PC-3 (cell line): ENCODE measurements at regions not wholly inside any gene's neighbourhood (a gene's known extent, or its start where the extent isn't known, plus 50 kb on each side); places are given as distances from the start of the nearest gene placed in this dataset.

ENCODE experiments used
- ATAC-seq: fragments of 200-7000 bp; cut with Tn5 transposase; 2 replicates; pipeline ENCODE4 v1.9.1; 2020; ENCODE audit warnings: mild to moderate bottlenecking, moderate library complexity
- BruUV-seq: library from RNA; stranded (reverse); fragments of 400-500 nt; replicated peaks from 2 replicates; lab custom pipeline; 2021; lab: Mats Ljungman, UMichigan
- CTCF ChIA-PET: fragments of 300-600 bp; sonication (Branson Sonifier 250); formaldehyde crosslinking; loops from one replicate; lab custom pipeline; 2022; ENCODE audit warnings: antibody characterized with exemption; lab: Charles Lee
- POLR2A ChIA-PET: fragments of 300-600 bp; sonication (Branson Sonifier 250); formaldehyde crosslinking; loops from one replicate; lab custom pipeline; 2022; ENCODE audit warnings: antibody characterized with exemption; ENCODE audit not compliant: unreplicated experiment; lab: Charles Lee
- DNase-seq: peaks from one replicate; pipeline ENCODE4 v3.0.0-alpha.2; 2015
- H2AFZ ChIP-seq: fragments of 300-600 bp; sonication (generic); 2 replicates; pipeline ENCODE4 v1.6.0; 2016; ENCODE audit warnings: antibody characterized with exemption, low read length
- H3F3A ChIP-seq: fragments of 300-600 bp; sonication (generic); one replicate; pipeline ENCODE4 v1.6.0; 2017; ENCODE audit warnings: antibody characterized with exemption, low read length, control low read depth, mild to moderate bottlenecking; ENCODE audit not compliant: unreplicated experiment
- H3K27ac ChIP-seq: fragments of 300-600 bp; sonication (generic); 2 replicates; pipeline ENCODE4 v1.5.1; 2016; ENCODE audit warnings: mild to moderate bottlenecking, low read length
- H3K27me3 ChIP-seq: fragments of 300-600 bp; sonication (generic); 2 replicates; pipeline ENCODE4 v1.6.1; 2016; ENCODE audit warnings: low read length, mixed read lengths
- H3K36me3 ChIP-seq: fragments of 300-600 bp; sonication (generic); 2 replicates; pipeline ENCODE4 v1.6.1; 2016; ENCODE audit warnings: low read depth, mixed run types, low read length, mixed read lengths
- H3K4me1 ChIP-seq: fragments of 300-600 bp; sonication (generic); 2 replicates; pipeline ENCODE4 v1.5.1; 2016; ENCODE audit warnings: low read length; ENCODE audit not compliant: insufficient read depth
- H3K4me2 ChIP-seq: fragments of 300-600 bp; sonication (generic); 2 replicates; pipeline ENCODE4 v1.6.0; 2016; ENCODE audit warnings: low read length
- H3K4me3 ChIP-seq: fragments of 300-600 bp; sonication (generic); 2 replicates; pipeline ENCODE4 v1.5.1; 2016; ENCODE audit warnings: mild to moderate bottlenecking, low read length, mixed read lengths
- H3K79me2 ChIP-seq: fragments of 300-600 bp; sonication (generic); 2 replicates; pipeline ENCODE4 v1.6.1; 2017; ENCODE audit warnings: low read length, mixed read lengths
- H3K9ac ChIP-seq: fragments of 300-600 bp; sonication (generic); 2 replicates; pipeline ENCODE4 v1.6.0; 2016; ENCODE audit warnings: mild to moderate bottlenecking, low read length
- H3K9me2 ChIP-seq: fragments of 300-600 bp; sonication (generic); replicated peaks from 2 replicates; pipeline ENCODE4 v1.6.1; 2016; ENCODE audit warnings: mixed run types, low read length, mixed read lengths
- H3K9me3 ChIP-seq: fragments of 300-600 bp; sonication (generic); 2 replicates; pipeline ENCODE4 v1.6.1; 2016; ENCODE audit warnings: low read length, mixed read lengths
- H4K20me1 ChIP-seq: fragments of 300-600 bp; sonication (generic); 2 replicates; pipeline ENCODE4 v1.6.1; 2016; ENCODE audit warnings: low read length, mixed read lengths
- CTCF ChIP-seq: fragments of 300-600 bp; sonication (generic); conservative IDR thresholded peaks from 2 replicates; pipeline ENCODE4 v1.5.1; 2017; ENCODE audit warnings: antibody characterized with exemption, low read depth, mild to moderate bottlenecking, low read length
- EZH2 ChIP-seq: fragments of 300-600 bp; sonication (generic); IDR thresholded peaks from one replicate; pipeline ENCODE4 v1.6.1; 2017; ENCODE audit warnings: antibody characterized with exemption, mild to moderate bottlenecking, low read length; ENCODE audit not compliant: unreplicated experiment
- EZH2phosphoT487 ChIP-seq: fragments of 300-600 bp; sonication (generic); IDR thresholded peaks from 2 replicates; pipeline ENCODE4 v1.6.1; 2018; ENCODE audit warnings: mild to moderate bottlenecking, antibody characterized with exemption, low read length, borderline replicate concordance
- intact Hi-C: fragments of 100-400 bp; cut with micrococcal nuclease; formaldehyde crosslinking; loops from 2 replicates; pipeline ENCODE4 v1.9.0; 2023

GRCh38 chr2:51448911-51449310 is 417.0 kb upstream of the NRXN1 start:
- Histone ChIP-seq H2AFZ (no peak overlapping the region), H3K4me2 (no peak overlapping the region), H3K4me3 (no peak overlapping the region), H3K27me3 (no peaks in the 10 kb centered on the region), H3K9me3 (0 out of 2 replicates have a peak, but pooled peaks cover 8% of the 10 kb centered on the region), H3K9ac (no peak overlapping the region), H3K79me2 (no peaks in the 10 kb centered on the region), H3F3A (no peaks in the 10 kb centered on the region), H3K36me3 (no peaks in the 10 kb centered on the region), H4K20me1 (no peaks in the 10 kb centered on the region), H3K4me1 (no peaks in the 10 kb centered on the region), H3K9me2 (no peaks in the 10 kb centered on the region), H3K27ac (no peak overlapping the region)
- ChIA-PET CTCF (no interaction called here), POLR2A (no interaction called here)
- DNase-seq, result no peak
- no TSS peak for BruUV-seq
- intact Hi-C loops, result no loop called here
- ATAC-seq, result no peak
- TF ChIP-seq CTCF, result no peak
- no peak for TF ChIP-seq EZH2
- no peak for TF ChIP-seq EZH2phosphoT487

GRCh38 chr2:51441786-51442185 is 409.9 kb upstream of the NRXN1 start:
- H2AFZ ChIP-seq, result peak overlapping the region; percentile 76
- H3K27me3 ChIP-seq, result no peaks in the 10 kb centered on the region
- DNase-seq (peak; percentile 8), ATAC-seq (no peak)
- intact Hi-C loops, result no loop called here
- H3K9ac ChIP-seq, result no peak overlapping the region
- no peak for TF ChIP-seq EZH2phosphoT487
- TF ChIP-seq CTCF, result no peak
- no peak for TF ChIP-seq EZH2
- no peaks in the 10 kb centered on the region for H3K4me1 ChIP-seq
- POLR2A ChIA-PET, result no interaction called here
- CTCF ChIA-PET, result no interaction called here
- no TSS peak for BruUV-seq
- no peaks in the 10 kb centered on the region for H3F3A ChIP-seq
- no peak overlapping the region for H3K27ac ChIP-seq
- H3K4me2 ChIP-seq, result no peak overlapping the region
- no peaks in the 10 kb centered on the region for H3K9me2 ChIP-seq
- H3K36me3 ChIP-seq, result no peaks in the 10 kb centered on the region
- H3K9me3 ChIP-seq, result no peaks in the 10 kb centered on the region
- no peaks in the 10 kb centered on the region for H3K79me2 ChIP-seq
- H4K20me1 ChIP-seq, result no peaks in the 10 kb centered on the region
- no peak overlapping the region for H3K4me3 ChIP-seq

GRCh38 chr2:51424418-51424817 is 392.5 kb upstream of the NRXN1 start:
- ATAC-seq (no peak), DNase-seq (peak; percentile 32)
- no peaks in the 10 kb centered on the region for H3K9me3 ChIP-seq
- CTCF ChIA-PET, result no interaction called here
- no peaks in the 10 kb centered on the region for H3K4me1 ChIP-seq
- BruUV-seq, result no TSS peak
- no peaks in the 10 kb centered on the region for H3K9me2 ChIP-seq
- no peak overlapping the region for H2AFZ ChIP-seq
- H3K27me3 ChIP-seq, result no peaks in the 10 kb centered on the region
- no peak overlapping the region for H3K4me3 ChIP-seq
- H4K20me1 ChIP-seq, result no peaks in the 10 kb centered on the region
- H3K27ac ChIP-seq, result no peak overlapping the region
- no peak overlapping the region for H3K9ac ChIP-seq
- POLR2A ChIA-PET, result no interaction called here
- H3F3A ChIP-seq, result no peaks in the 10 kb centered on the region
- H3K79me2 ChIP-seq, result no peaks in the 10 kb centered on the region
- TF ChIP-seq CTCF (peak; percentile 49), EZH2 (no peak)
- H3K4me2 ChIP-seq, result no peak overlapping the region
- H3K36me3 ChIP-seq, result no peaks in the 10 kb centered on the region
- intact Hi-C loops, result no loop called here
